Adrenal gland (tissue), 5 donors: ENCODE measurements at regions not wholly inside any gene's neighbourhood (a gene's known extent, or its start where the extent isn't known, plus 50 kb on each side); places are given as distances from the start of the nearest gene placed in this dataset.

ENCODE experiments used
- CTCF ChIP-seq, 6 experiments: fragments of 450-650 bp in 4 of 6; fragments of 200-600 bp in 2 of 6; sonication (generic) in 1 of 6; IDR thresholded peaks; 1 replicate in 5 of 6; 2 replicates in 1 of 6; pipeline versions ENCODE4 v1.5.1 to v1.8.0; 2016 to 2021; ENCODE audit warnings: antibody characterized with exemption in 6 of 6, mild to moderate bottlenecking in 2 of 6, moderate library complexity in 1 of 6
- POLR2A ChIP-seq, 2 donors: fragments of 450-650 bp; IDR thresholded peaks; one replicate each; pipeline ENCODE4 v1.6.1; 2017; ENCODE audit warnings: antibody characterized with exemption in 2 of 2, mild to moderate bottlenecking in 2 of 2, moderate library complexity in 1 of 2
- donor health status: DM: no; HTN: no; CAD: no.

- no peak for TF ChIP-seq CTCF (IDR thresholded peaks at IDR 0.05)
- TF ChIP-seq POLR2A (IDR thresholded peaks at IDR 0.05), result no peak
These were observed 78.1 kb upstream of the PDE1A start for GRCh38 chr2:182504903-182505302.
